Mesothelial cell of epicardium (in vitro differentiated cells): ENCODE measurements at regions not wholly inside any gene's neighbourhood (a gene's known extent, or its start where the extent isn't known, plus 50 kb on each side); places are given as distances from the start of the nearest gene placed in this dataset.

Experiments
- DNase-seq, 2 experiments: peaks; one replicate each; pipeline ENCODE4 v3.0.0; 2021; ENCODE audit warnings: low spot score in 2 of 2; ENCODE audit not compliant: unreplicated experiment in 2 of 2
- H3K27ac Mint-ChIP-seq: 2 replicates; pipeline ENCODE4 v1.8.0; 2021; ENCODE audit warnings: mixed read lengths
- H3K27me3 Mint-ChIP-seq: 2 replicates; pipeline ENCODE4 v1.8.0; 2021; ENCODE audit warnings: low read depth, mixed read lengths
- H3K36me3 Mint-ChIP-seq: 2 replicates; pipeline ENCODE4 v1.8.0; 2021; ENCODE audit warnings: mixed read lengths
- H3K4me1 Mint-ChIP-seq: 2 replicates; pipeline ENCODE4 v1.8.0; 2021; ENCODE audit warnings: mixed read lengths
- H3K4me3 Mint-ChIP-seq: 2 replicates; pipeline ENCODE4 v1.8.0; 2021; ENCODE audit warnings: mild to moderate bottlenecking, moderate library complexity, mixed read lengths
- H3K9me3 Mint-ChIP-seq: 2 replicates; pipeline ENCODE4 v1.8.0; 2021; ENCODE audit warnings: mixed read lengths
- TF ChIP-seq, protein P1 (sequence below): fragments of 200-600 bp; sonication (generic); IDR thresholded peaks from one replicate; pipeline ENCODE4 v1.5.0; 2021; ENCODE audit warnings: antibody characterized with exemption; ENCODE audit not compliant: unreplicated experiment

DNA sequence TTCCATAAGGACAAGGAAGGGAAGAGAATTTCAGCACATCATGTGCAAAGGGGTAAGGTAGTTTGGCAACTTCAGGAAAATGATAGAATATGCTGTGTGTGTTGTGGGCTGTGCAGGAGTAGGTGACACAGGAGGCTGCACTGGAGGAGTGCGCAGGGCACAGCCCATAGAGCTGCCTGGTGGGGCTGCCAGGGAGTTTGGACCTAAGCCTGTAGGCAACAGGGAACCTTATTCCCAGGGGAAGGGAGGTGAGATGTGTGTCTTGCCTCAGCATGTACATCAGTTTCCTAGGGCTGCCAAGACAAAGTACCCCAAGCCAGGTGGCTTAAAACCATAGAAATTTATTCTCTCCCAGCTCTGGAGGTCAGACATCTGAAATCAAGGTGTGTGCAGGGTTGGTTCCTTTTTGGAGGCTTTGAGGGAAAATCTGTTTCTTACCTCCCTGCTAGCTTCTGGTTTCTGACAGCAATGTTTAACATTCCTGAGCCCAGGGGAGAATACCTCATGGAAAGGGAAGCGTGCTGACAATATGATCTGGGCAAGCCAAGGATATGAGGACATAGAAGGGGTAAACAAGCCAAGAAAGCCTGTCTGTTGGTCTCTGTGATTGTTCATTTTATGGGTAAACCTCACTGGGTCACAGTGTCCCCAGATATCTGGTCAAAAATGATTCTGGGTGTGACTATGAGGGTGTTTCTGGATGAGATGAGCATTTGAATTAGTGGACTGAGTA lies 174.0 kb upstream of the NTF3 start:
- Mint-ChIP-seq H3K27ac (no peak overlapping the region), H3K4me3 (no peak overlapping the region), H3K36me3 (no peaks in the 10 kb centered on the region), H3K4me1 (peaks cover 6% of the 10 kb centered on the region), H3K27me3 (peaks cover 3% of the 10 kb centered on the region), H3K9me3 (peaks cover 4% of the 10 kb centered on the region)
- no peak for DNase-seq
- TF ChIP-seq, protein P1, sequence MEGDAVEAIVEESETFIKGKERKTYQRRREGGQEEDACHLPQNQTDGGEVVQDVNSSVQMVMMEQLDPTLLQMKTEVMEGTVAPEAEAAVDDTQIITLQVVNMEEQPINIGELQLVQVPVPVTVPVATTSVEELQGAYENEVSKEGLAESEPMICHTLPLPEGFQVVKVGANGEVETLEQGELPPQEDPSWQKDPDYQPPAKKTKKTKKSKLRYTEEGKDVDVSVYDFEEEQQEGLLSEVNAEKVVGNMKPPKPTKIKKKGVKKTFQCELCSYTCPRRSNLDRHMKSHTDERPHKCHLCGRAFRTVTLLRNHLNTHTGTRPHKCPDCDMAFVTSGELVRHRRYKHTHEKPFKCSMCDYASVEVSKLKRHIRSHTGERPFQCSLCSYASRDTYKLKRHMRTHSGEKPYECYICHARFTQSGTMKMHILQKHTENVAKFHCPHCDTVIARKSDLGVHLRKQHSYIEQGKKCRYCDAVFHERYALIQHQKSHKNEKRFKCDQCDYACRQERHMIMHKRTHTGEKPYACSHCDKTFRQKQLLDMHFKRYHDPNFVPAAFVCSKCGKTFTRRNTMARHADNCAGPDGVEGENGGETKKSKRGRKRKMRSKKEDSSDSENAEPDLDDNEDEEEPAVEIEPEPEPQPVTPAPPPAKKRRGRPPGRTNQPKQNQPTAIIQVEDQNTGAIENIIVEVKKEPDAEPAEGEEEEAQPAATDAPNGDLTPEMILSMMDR = no peak

DNA sequence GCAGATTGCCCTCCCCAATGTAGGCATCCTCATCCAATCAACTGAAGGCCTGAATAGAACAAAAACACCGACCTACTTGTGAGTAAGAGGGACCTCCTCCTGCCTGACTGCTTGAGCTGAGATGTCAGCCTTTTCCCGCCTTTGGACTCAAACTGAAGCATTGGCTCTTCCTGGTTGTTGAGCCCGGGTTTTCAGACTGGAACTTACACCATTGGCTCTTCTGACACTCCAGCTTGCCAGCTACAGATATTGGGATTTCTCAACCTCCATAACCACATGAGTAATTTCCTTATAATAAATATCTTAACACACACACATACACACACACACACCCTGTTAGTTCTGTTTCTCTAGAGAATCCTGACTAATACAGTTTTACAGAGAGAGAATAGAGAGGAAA lies 173.4 kb upstream of the NTF3 start:
- Mint-ChIP-seq H3K27ac (no peak overlapping the region), H3K36me3 (no peaks in the 10 kb centered on the region), H3K27me3 (peaks cover 3% of the 10 kb centered on the region), H3K9me3 (peaks cover 4% of the 10 kb centered on the region), H3K4me1 (peaks cover 6% of the 10 kb centered on the region), H3K4me3 (no peak overlapping the region)
- TF ChIP-seq, protein P1 = no peak
- DNase-seq = no peak

- DNase-seq = no peak
- TF ChIP-seq, protein P1 = no peak
- Mint-ChIP-seq H3K36me3 (no peaks in the 10 kb centered on the region), H3K4me1 (peaks cover 6% of the 10 kb centered on the region), H3K9me3 (peaks cover 4% of the 10 kb centered on the region), H3K4me3 (no peak overlapping the region), H3K27me3 (peaks cover 4% of the 10 kb centered on the region), H3K27ac (no peak overlapping the region)
These were observed 173.0 kb upstream of the NTF3 start for GRCh38 chr12:5258926-5259325.

DNA sequence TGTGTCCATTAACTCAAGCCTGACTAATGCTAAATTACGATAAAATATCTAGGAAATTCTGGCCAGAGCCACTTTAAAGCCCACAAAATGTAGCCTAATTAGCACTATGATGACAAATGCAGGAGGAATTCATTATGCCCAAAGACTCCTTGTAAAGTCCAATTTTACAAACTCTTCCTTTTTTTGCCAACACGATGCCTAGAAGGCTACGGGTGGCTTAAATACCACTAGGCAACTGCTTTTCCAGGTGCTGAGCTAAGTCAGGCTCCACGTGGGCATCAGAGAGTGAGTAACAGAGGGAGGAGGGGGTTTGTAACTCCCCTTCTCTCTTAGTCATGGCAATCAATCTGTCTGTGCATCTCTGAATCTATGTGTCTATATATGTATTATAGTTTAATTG lies 172.4 kb upstream of the NTF3 start:
- H3K27ac Mint-ChIP-seq = no peak overlapping the region
- DNase-seq = no peak
- peaks cover 6% of the 10 kb centered on the region for H3K4me1 Mint-ChIP-seq
- no peaks in the 10 kb centered on the region for H3K36me3 Mint-ChIP-seq
- peaks cover 5% of the 10 kb centered on the region for H3K27me3 Mint-ChIP-seq
- H3K4me3 Mint-ChIP-seq = no peak overlapping the region
- H3K9me3 Mint-ChIP-seq = peaks cover 4% of the 10 kb centered on the region
- TF ChIP-seq, protein P1 = no peak

GRCh38 chr12:5260086-5260485 lies 171.8 kb upstream of the NTF3 start:
- H3K27ac Mint-ChIP-seq = no peak overlapping the region
- no peak for DNase-seq
- no peaks in the 10 kb centered on the region for H3K36me3 Mint-ChIP-seq
- TF ChIP-seq, protein P1 = no peak
- H3K4me3 Mint-ChIP-seq = no peak overlapping the region
- peaks cover 6% of the 10 kb centered on the region for H3K4me1 Mint-ChIP-seq
- peaks cover 7% of the 10 kb centered on the region for H3K27me3 Mint-ChIP-seq
- H3K9me3 Mint-ChIP-seq = peaks cover 3% of the 10 kb centered on the region
